ENCODE measurements at regions not wholly inside any gene's neighbourhood (a gene's known extent, or its start where the extent isn't known, plus 50 kb on each side); places are given as distances from the start of the nearest gene placed in this dataset.

DNA sequence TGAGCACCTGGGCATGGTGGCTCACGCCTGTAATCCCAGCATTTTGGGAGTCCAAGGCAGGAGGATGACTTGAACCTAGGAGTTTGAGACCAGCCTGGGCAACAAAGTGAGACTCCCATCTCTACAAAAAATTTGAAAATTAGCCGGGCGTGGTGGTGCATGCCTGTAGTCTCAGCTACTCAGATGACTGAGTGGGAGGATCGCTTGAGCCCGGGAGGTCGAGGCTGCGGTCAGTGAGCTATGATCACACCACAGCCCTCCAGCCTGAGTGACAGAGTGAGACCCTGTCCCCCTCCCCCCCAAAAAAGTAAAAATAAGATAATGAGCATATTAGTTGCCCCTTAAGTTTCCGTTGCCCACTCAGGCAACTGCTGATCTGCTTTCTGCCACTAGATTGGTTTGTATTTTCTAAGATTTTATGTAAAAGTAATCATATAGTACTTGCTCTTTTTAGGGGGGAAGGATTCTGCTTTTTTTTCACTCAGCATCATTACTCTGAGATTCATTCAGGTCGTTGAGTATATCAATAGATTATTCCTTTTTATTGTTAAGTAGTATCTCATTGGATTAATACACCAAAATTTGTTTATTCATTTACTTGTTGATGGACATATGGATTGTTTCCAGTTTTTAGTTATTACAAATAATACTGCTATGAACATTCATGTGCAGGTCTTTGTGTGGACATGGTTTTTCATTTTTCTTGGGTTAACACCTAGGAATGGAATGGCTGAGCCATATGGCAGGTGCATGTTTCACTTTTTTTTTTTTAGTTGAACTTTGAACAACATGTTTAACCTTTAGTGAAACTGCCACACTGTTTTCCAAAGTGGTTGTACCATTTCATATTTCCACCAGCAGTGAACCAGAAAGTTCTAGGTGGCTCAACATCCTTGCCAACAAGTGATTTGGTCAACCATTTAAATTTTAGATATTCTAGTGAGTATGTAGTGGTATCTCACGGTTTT is 75.0 kb upstream of the SPRED2 start:
- Mint-ChIP-seq H3K4me1 (no peaks in the 10 kb centered on the region), H3K9me3 (no peaks in the 10 kb centered on the region), H3K4me3 (no peak overlapping the region), H3K27ac (no peak overlapping the region), H3K36me3 (no peaks in the 10 kb centered on the region)
- ATAC-seq (no peak), DNase-seq (ENCODE audit: low spot score in 2 of 2) (no peak)

DNA sequence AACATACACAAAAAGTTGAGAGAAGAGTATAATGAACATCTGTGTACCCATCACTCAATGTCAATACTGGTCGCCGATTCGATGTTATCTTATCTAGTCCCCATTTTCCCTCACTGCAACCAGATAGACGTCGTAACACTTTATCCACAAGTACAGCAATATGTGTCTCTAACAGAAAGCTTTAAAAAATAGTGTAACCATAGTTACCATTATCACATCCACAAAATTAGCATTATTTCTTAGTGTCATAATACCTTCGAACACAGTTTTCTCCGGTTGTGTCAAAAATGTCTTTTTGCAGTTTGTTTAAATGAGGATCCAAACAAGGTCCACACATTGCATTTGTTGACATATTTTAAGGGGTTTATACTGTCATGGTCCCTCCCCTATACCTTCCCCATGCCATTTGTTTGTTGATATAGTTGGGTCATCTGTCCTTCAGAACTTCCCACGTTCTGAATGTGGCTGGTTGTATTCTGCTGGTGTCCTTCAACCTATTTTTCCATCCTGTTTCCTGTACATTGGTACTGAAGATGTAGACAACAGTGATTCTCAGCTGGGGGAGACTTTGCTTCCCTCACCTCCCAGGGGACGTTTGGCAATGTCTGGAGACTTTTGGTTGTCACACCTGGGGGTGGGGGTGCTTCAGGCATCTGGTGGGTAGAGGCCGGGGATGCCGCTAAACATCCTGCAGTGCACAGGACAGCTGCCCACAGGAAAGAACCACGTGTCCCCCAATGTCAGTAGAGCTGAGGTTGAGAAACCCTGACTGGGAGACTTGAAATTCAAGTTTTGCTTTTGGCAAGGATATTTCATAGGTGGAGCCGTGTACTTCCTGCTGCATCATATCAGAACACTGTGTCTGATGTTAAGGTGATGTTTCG is 72.7 kb upstream of the SPRED2 start:
- DNase-seq (ENCODE audit: low spot score in 2 of 2) (no peak), ATAC-seq (no peak)
- H3K4me1 Mint-ChIP-seq, result no peaks in the 10 kb centered on the region
- H3K9me3 Mint-ChIP-seq, result no peaks in the 10 kb centered on the region
- H3K36me3 Mint-ChIP-seq, result no peaks in the 10 kb centered on the region
- no peak overlapping the region for H3K27ac Mint-ChIP-seq
- no peak overlapping the region for H3K4me3 Mint-ChIP-seq

DNA sequence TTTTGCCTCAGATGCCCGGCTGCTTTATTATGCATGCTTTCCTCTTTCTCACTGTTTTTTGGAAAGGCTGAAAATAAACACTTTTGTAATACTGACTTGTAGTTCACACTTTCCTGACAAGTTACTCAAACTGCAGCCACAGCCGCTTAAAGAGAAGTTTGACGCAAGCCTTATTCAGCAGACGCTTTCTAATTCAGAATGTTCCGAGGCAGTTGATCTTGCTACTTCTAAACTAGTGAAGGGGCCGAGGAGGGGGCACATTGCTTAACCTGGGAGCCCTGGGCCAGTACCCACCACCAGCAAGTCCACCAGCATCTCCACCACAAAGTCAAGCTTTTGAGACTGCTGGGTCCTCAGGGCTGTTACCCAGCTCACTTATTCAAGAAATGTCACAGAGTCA is 71.8 kb upstream of the SPRED2 start:
- H3K36me3 Mint-ChIP-seq, result no peaks in the 10 kb centered on the region
- H3K27ac Mint-ChIP-seq, result no peak overlapping the region
- no peaks in the 10 kb centered on the region for H3K4me1 Mint-ChIP-seq
- ATAC-seq, result no peak
- no peak overlapping the region for H3K4me3 Mint-ChIP-seq
- no peak for DNase-seq (ENCODE audit: low spot score in 2 of 2)
- no peaks in the 10 kb centered on the region for H3K9me3 Mint-ChIP-seq

DNA sequence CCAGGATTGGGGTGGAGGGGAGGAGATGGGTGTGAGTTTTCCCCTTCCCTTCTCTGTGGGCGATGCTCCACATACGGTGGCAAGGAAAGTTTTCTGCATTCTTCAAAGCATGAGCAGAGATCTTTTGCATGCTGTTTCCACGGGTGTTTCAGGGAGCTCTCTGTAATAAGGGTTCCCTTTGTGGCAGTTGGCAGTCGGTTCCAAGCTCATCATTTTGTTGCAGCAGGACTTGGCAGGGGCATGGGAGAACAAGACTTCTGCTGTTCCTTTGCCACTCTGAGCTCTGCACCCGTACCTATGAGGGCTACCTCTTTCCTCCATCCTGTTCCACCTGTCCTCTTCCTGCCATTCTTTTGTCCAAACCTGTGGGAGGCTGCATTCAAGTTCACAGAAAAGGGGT is 71.3 kb upstream of the SPRED2 start:
- no peak for ATAC-seq
- Mint-ChIP-seq H3K36me3 (no peaks in the 10 kb centered on the region), H3K4me3 (no peak overlapping the region), H3K9me3 (no peaks in the 10 kb centered on the region), H3K27ac (no peak overlapping the region), H3K4me1 (no peaks in the 10 kb centered on the region)
- DNase-seq (ENCODE audit: low spot score in 2 of 2), result no peak

DNA sequence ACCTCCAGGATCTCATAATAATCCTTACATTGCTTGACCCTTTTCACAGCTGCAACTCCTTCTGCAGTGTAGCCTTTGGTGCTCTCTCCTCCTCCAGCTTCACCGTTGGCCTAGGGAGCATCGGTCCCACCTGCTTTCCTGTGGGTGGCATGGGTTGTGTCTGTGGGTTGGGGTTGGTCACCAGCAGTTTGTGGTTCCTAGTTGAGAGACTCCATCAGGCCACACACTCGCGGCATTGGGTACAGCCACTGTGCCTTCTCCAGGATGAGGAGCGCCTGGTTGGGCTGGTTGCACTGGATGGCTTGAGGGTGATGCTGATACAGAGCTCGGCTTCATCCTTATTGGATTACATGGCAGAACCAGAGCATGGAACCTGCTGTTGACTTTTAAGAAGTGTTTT is 69.4 kb upstream of the SPRED2 start:
- no peak for ATAC-seq

DNA sequence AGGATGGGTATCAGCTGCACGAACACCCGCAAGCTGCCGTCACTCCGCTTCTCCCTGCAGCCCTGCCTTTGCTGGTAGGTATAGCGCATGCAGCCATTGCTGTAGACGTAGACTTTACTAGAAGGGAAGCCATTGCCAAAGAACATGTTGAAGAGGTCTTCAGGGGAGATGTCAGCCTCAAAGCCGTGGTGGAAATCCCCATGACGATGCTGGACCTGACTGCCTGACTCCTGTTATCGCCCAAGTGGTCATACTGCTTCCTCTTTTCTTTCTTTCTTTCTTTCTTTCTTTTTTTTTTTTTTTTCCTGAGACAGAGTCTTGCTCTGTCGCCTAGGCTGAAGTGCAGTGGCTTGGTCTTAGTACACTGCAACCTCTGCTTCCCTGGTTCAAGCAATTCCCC is 68.7 kb upstream of the SPRED2 start:
- DNase-seq (ENCODE audit: low spot score in 2 of 2), result no peak
- H3K9me3 Mint-ChIP-seq, result no peaks in the 10 kb centered on the region
- ATAC-seq, result no peak
- no peaks in the 10 kb centered on the region for H3K4me1 Mint-ChIP-seq
- no peaks in the 10 kb centered on the region for H3K36me3 Mint-ChIP-seq
- H3K4me3 Mint-ChIP-seq, result no peak overlapping the region
- no peak overlapping the region for H3K27ac Mint-ChIP-seq

More for the DNA sequence above, 69.4 kb upstream of the SPRED2 start:
- Mint-ChIP-seq H3K27ac (no peak overlapping the region), H3K4me3 (no peak overlapping the region), H3K4me1 (no peaks in the 10 kb centered on the region), H3K9me3 (no peaks in the 10 kb centered on the region), H3K36me3 (no peaks in the 10 kb centered on the region)
- no peak for DNase-seq (ENCODE audit: low spot score in 2 of 2)

DNA sequence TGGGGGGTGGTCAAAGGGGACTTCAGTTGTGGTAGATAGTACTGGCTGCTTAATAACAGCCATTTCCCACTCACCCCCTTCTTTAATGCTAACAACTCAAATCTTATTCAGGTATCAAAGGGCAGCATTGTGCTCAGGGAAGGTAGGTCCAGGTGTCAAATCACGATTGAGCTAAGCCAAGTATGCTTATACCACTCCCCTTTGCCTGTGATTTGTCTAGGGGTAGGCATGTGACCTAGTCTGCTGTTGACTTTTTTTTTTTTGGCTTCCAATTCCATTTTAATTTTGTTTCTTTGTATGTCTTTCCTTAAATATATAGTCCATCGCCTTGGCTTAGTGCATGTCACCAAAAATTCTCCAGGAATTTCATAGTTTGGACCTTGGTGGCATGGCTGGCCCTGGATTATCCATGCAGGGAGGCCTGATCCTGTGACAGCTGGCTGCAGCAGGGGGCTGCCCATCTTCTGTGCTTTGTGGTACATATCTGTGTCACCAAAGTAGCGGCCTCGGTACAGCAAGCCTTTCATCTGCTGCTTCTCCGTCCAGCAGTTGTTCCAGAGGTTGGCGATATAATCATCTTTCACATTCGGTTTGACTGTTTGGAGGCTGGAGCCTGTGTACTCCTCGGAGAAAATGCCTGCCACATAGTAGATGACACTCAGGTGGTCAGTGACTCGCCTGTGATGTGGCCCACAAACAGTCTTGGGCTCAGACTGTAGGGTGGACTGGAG is 68.1 kb upstream of the SPRED2 start:
- no peaks in the 10 kb centered on the region for H3K9me3 Mint-ChIP-seq
- H3K36me3 Mint-ChIP-seq, result no peaks in the 10 kb centered on the region
- ATAC-seq, result peak; percentile 44
- no peak overlapping the region for H3K27ac Mint-ChIP-seq
- H3K4me3 Mint-ChIP-seq, result no peak overlapping the region
- no peaks in the 10 kb centered on the region for H3K4me1 Mint-ChIP-seq
- no peak for DNase-seq (ENCODE audit: low spot score in 2 of 2)

DNA sequence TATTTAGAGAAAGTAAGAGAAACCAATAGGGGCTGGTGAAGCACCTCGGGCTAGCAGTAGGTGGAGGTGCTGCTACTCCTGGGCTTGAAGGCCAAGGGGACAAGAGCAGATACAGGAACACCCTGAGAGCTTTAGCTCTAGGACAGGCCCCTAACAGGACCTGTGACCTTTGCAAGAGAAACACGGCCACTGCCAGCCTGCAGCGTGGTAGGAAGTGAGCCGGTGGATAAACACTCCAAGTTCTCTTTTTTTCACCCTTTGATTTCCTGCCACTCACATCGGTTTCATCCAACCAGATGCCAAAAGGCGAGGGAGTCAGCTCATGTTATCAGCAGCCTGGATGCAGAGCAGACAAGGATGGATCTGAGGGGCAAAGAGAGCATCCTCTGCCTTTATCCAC is 66.8 kb upstream of the SPRED2 start:
- Mint-ChIP-seq H3K4me1 (no peaks in the 10 kb centered on the region), H3K9me3 (no peaks in the 10 kb centered on the region), H3K4me3 (no peak overlapping the region), H3K27ac (no peak overlapping the region), H3K36me3 (no peaks in the 10 kb centered on the region)
- ATAC-seq (no peak), DNase-seq (ENCODE audit: low spot score in 2 of 2) (no peak)

DNA sequence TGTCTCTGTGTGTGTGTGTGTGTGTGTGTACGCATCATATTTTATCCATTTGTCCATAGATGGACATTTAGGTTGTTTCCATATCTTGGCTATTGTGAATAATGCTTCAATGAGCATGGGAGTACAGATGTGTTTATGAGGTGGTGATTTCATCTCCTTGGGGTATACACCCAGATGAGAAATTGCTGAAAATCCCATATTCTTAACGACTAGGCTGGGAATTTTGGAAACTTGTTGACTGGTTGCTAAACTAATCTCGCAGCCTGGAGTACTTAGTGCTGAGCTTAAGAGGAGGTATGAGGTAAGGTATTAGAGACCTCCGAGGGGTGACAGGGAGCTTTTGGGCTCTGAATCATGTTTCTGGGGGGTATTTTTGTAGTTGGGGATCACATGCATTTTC is 66.0 kb upstream of the SPRED2 start:
- no peaks in the 10 kb centered on the region for H3K36me3 Mint-ChIP-seq
- H3K4me1 Mint-ChIP-seq, result no peaks in the 10 kb centered on the region
- no peak overlapping the region for H3K27ac Mint-ChIP-seq
- ATAC-seq (no peak), DNase-seq (ENCODE audit: low spot score in 2 of 2) (no peak)
- no peaks in the 10 kb centered on the region for H3K9me3 Mint-ChIP-seq
- H3K4me3 Mint-ChIP-seq, result no peak overlapping the region

DNA sequence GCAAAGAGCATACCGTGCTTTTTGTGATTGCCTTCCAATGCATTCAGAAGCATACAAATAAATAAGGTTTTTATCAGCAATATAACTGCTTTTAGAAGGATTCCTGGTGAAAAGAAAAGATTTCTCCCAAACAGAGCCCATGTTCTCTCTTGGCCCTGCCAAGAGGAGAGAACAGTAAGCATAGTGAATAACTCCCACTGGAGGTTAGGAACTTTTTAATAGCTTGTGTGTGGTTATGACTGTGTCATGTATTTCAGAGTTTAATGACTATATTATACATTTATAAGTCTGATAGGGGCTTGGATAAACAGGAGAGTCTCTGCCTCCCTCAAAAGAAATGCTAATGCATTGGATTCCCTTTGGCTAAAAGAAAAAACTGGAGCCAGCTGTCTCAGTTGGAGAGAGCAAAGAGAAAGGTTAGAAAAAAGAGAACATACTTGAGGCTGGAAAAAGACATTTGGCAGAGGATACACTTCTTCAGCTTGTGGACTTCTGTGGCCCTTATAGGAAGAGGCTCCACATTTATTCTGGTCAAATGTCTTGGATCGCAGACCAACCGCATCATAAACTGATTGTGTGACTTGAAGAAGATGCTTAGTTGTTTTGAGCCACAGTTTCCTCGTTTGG is 63.0 kb upstream of the SPRED2 start:
- Mint-ChIP-seq H3K36me3 (no peaks in the 10 kb centered on the region), H3K9me3 (no peaks in the 10 kb centered on the region), H3K4me3 (no peak overlapping the region), H3K27ac (no peak overlapping the region), H3K4me1 (no peaks in the 10 kb centered on the region)
- DNase-seq (ENCODE audit: low spot score in 2 of 2) (no peak), ATAC-seq (no peak)

DNA sequence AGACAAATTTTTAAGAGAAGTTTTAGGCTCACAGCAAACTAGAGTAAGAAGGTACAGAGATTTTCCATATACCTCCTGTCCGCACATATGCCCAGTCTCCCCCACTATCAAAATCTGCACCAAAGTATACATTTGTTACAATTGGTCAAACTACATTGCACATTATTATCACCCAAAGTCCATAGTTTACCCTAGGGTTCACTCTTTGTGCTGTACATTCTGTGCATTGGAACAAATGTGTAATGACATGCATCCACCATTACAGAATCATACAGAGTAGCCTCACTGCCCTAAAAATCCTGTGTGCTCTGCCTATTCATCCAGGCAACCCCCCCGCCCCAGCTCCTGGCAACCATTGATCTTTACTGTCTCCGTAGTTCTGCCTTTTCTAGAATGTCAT is 61.7 kb upstream of the SPRED2 start:
- H3K4me3 Mint-ChIP-seq, result no peak overlapping the region
- DNase-seq (ENCODE audit: low spot score in 2 of 2), result no peak
- H3K27ac Mint-ChIP-seq, result no peak overlapping the region
- H3K9me3 Mint-ChIP-seq, result no peaks in the 10 kb centered on the region
- H3K4me1 Mint-ChIP-seq, result no peaks in the 10 kb centered on the region
- ATAC-seq, result no peak
- H3K36me3 Mint-ChIP-seq, result no peaks in the 10 kb centered on the region

DNA sequence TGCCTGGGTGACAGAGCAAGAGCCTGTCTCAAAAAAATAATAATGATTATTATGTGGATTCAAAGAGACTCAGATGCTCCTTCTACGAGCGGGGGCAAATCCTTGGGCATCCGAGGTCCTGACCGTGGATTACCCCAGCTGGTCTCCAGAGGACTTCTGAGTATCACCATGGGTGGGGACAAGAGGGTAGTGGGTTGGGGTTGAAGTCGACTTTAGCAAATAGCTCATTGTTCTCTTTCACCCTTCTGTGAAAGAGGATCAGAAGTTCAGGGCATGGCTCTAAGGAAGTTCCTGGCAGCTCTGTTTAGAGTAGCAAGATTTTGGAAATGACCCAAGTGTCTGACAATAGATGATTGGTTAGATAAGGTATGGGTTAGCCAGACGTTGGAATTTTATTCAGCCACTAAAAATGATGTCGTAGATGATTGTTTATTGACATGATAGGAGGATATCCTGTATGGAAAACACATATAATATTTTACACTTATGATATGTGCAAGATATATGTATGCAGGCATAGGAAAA is 59.0 kb upstream of the SPRED2 start:
- Mint-ChIP-seq H3K27ac (no peak overlapping the region), H3K4me3 (no peak overlapping the region), H3K4me1 (no peaks in the 10 kb centered on the region), H3K9me3 (peaks cover 3% of the 10 kb centered on the region), H3K36me3 (no peaks in the 10 kb centered on the region)
- ATAC-seq (no peak), DNase-seq (ENCODE audit: low spot score in 2 of 2) (no peak)

DNA sequence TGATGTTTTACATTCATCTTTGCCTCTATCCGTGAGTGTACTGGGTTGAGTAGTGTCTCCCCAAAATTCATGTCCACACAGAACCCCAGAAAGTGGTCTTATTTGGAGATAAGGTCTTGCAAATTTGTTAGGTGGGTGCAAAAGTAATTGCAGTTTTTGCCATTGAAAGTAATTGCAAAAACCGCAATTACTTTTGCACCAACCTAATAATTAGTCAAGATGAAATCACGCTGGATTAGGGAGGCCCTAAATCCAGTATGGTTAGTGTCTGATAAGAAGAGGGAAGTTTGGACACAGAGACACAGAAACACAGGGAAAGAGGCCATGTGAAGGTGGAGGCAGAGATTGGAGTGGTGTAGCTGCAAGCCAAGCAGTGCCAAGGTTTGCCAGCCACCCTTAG is 57.8 kb upstream of the SPRED2 start:
- DNase-seq (ENCODE audit: low spot score in 2 of 2), result no peak
- no peak for ATAC-seq

DNA sequence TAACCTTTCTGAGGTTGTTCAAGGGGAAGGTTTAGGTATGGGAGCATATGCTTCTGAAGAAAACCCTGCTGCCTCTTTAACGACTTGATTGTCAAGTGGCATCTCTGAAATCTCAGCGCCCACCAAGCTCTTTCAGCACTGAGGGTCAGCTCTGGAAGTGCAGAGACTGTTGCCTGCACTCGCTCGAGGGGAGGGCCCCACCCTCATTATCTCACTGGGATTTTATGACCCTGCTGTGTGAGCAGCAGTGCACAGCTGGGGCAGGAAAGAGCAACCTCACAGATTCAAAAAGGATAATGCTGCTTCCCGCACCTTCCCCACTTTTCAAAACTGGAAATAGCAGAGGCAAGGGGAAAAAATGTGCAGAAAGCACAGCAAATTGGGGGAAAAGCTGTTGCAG is 56.9 kb upstream of the SPRED2 start:
- no peak overlapping the region for H3K27ac Mint-ChIP-seq

More for the DNA sequence above, 57.8 kb upstream of the SPRED2 start:
- Mint-ChIP-seq H3K4me1 (no peaks in the 10 kb centered on the region), H3K27ac (no peak overlapping the region), H3K36me3 (no peaks in the 10 kb centered on the region), H3K4me3 (no peak overlapping the region), H3K9me3 (peaks cover 3% of the 10 kb centered on the region)

DNA sequence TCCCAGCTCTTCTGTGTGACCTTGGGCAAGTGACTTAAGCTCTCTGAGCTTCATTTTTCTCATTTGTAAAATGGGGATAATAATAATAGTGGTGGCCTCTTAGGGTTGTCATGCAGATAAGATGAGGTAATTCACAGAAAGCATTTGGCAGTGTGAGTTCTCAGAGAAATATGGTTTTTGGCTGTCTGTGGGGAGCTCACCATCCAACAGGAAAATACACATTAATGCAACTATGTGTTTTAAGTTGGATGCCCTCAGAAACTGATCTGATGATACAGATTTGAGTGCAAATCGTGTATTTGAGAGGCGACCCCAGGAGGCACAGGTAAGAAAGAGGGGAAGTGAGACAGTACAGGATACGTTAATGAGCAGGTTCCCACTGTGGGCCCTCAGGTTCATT is 56.1 kb upstream of the SPRED2 start:
- ATAC-seq, result no peak
- H3K4me1 Mint-ChIP-seq, result no peaks in the 10 kb centered on the region
- no peaks in the 10 kb centered on the region for H3K36me3 Mint-ChIP-seq
- H3K4me3 Mint-ChIP-seq, result no peak overlapping the region
- no peak for DNase-seq (ENCODE audit: low spot score in 2 of 2)
- H3K9me3 Mint-ChIP-seq, result peaks cover 3% of the 10 kb centered on the region
- H3K27ac Mint-ChIP-seq, result no peak overlapping the region

More for the DNA sequence above, 56.9 kb upstream of the SPRED2 start:
- peaks cover 3% of the 10 kb centered on the region for H3K9me3 Mint-ChIP-seq
- H3K36me3 Mint-ChIP-seq, result no peaks in the 10 kb centered on the region
- no peaks in the 10 kb centered on the region for H3K4me1 Mint-ChIP-seq
- no peak overlapping the region for H3K4me3 Mint-ChIP-seq
- no peak for DNase-seq (ENCODE audit: low spot score in 2 of 2)
- no peak for ATAC-seq

All from stimulated activated effector memory CD8-positive, alpha-beta T cell treated with anti-CD3 and anti-CD28 coated beads, Interleukin-12 subunit alpha, Interleukin-12 subunit beta, amount 100 ng/mL, for 72 hours (primary cell).